HCEC 1CT (cell line): ENCODE measurements at regions not wholly inside any gene's neighbourhood (a gene's known extent, or its start where the extent isn't known, plus 50 kb on each side); places are given as distances from the start of the nearest gene placed in this dataset.
A peak's percentile ranks its signal among the peaks of the same experiment; 100 is the strongest.
"Not testable (repeated sequence)": the region's sequence is repeated elsewhere in the genome, so short reads cannot be mapped to it uniquely, and the experiment has no call there.

Experiments used
- DNase-seq: peaks from one replicate; pipeline ENCODE4 v3.0.0-alpha.2; 2017

DNA sequence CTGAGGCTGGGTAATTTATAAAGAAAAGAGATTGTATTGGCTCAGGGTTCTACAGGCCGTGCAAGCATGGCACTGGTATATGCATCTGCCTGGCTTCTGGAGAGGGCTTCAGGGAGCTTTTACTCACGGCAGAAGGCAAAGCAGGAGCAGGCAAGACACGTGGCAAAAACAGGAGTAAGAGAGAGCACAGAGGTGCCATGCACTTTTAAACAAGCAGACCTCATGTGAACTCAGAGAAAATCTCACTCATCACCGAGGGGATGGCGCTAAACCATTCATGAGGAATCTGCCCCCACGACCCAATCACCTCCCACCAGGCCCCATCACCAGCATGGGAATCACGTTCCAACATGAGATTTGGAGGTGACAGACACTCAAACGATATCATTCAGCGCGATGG lies 400.7 kb upstream of the RUNX1 start:
- no peak for DNase-seq

DNA sequence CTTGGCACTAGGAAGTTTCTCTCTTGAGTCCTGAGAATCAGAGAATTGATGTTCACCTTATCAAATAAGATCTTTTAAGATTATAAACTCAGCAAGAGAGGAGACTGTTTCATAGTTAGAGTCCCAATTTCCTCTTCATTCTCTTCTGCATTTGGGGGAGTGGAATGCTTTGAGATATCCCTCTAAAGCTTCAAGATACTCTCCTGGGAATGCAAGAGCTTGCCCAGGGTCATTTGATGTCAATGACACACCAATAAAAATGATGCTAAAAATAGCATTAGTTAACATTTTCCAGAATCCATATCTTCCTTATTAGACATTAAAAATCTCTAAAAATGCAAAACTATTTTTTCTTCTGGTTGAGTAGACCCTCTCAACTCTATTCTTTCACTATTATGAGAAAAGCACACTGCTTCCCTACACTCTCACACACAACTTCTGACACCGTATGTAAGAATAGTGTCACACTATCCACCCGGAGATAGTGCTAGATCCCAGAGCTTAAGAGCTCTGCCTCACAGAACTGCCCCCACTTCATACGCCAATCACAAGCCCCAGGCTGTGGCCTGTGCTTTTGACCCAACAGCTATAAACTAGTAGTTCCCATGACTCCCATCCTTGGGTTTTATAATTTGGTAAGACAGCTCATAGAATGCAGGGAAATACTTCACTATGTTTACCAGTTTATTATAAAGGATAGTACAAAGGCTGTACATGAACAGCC lies 399.9 kb upstream of the RUNX1 start:
- DNase-seq, result no peak

DNA sequence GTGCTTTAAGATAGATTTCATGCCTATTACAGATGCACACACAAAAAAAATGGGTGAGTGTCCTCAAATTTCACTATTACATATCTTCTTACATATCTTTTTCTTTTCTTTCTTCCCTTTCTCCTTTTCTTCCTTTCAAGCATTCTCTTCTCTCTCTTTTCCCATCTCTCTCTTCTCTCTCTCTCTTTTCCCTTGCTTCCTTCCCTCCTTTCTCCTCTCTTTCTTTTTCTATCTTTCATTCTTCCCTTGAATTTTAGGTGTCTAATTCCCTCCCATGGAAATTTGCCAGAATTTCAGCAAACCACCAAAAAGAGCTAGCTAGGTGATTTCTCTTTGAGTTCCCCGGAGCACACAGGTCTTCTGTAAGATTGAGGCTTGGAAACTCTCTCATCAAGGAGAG lies 395.3 kb upstream of the RUNX1 start:
- no peak for DNase-seq

DNA sequence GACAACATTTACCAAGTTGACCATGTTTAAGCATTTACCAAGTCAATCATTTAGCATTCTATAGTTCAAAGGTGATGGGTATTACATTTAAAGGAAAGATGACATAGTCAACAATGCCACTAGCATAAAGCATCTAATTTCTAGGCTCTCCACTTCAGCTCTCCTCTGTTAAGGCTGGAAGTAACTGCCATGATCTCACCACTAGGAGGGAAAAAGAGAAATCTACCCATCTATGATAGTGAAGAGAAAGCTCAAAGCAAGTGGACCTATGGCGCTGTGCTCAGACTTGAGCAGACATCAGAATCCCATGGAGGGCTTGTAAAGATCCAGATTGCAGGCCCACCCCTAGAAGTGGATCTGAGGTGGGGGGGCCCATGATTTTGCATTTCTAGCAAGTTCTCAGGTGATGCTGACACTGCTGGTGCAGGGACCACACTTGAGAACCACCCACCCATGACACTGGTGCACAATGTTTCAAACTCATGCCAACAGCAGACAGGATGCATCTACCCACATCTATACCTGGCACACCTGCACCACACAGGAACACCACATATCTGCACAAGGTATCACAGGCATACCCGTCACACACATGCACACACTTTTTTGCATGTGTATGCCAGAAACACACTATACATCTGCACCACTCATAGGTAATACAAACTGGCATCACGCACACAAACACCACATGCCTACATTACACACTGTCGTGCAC lies 392.9 kb upstream of the RUNX1 start:
- no peak for DNase-seq

DNA sequence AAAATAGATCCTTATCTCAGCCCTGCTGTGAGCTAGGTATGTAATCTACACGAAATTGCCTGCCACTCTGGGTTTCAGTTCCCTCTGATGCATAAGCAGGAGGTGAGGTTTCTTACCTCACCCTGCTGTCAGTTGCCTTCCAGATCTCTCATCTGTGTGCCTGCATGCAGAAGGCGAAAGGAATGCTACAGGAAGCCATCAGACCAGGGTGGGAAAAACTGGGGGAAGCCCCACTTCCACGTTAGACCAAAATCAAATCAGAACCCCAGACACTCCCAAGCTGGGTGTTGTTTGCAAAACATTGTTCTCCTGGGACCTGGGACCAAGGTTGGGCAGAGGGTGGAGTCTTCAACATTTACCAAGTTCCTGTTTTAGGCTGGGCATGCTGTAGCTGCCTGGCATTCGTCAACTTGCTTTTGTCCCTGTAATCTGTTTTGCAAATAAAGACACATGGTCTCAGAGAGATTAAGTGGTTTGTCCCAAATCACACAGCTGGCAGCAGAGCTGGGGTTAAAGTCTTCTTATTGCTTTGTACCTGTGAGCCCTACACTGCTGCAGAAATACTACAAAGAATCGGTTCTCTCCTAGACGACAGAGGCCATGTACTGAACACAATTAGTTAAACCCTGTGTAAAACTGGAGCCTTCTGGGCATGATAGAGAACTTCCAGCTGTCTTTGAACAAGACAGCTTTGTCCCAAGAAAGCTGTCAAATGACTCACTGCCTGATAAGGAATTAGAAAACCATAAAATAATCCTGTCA lies 389.7 kb upstream of the RUNX1 start:
- DNase-seq, result no peak

DNA sequence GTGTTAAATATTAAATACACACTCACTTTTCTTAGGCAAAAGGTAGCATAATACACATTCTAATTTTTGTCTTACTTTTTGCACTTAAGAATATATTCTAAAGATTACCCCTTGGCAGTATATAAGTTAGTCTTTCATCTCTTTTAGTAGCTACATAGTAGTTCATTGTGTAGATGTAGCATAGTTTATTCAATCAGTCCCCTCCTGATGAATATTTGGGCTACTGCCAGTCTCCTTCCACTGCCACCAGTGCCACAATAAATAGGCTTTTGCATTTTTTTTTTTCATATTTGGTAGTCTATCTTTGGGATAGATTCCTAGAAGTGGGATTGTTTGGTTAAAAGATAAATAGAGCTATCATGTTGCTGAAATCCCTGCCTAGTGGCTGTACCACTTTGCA lies 388.8 kb upstream of the RUNX1 start:
- no peak for DNase-seq

DNA sequence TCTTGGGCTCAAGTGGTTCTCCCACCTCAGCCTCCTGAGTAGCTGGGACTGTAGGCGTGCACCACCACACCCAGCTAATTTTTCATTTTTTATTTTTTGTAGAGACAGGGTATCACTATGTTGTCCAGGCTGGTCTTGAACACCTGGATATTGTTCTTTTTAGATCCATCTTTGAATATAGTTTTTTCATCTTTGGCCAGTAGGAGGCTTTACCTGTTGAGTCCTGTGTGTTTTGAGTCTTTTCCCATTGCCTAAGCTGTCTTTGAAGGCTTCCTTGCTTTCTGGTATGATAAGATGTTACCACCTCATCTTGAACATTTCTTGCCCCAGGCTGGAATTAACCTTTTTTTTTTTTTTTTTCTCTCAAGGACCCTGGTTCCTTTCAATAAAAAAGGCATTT lies 387.8 kb upstream of the RUNX1 start:
- DNase-seq, result peak; percentile 4

DNA sequence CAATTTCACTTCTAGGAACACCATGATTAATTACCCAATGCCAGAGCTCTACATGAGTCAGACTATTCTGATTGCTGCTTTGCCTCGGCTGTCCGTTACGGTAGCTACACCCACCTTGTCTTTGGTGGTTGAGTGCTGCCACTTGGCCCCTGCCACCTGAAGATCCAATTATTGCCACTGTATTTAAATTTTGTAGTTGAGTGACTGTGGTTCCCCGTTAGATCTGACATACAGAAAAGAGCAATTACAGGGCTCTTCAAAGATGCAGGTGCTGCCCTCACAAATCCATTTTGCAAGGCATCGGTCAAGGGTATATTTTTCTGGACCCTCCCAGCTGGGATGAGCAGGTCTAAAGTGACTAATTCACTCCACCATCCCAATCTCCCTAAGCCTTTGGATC lies 383.5 kb upstream of the RUNX1 start:
- not testable (repeated sequence) for DNase-seq

DNA sequence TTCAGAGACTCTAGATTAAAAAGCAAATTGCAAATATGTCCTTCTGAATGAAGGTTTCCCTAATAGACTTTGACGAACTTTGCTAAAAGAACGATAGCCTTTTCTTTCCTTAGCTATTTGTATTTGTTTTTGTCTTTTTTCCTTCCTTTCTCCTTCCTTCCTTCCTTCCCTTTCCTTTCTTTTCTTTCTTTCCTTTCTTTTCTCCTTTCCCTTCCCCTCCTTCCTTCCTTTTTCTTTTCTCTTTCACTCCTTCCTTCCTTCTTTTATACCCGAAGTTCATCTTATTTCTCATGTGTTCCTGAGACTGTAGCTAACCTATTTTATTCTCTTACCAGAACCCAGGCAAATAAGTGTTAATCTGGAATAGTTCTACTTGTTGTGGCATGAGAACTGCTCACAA lies 381.2 kb upstream of the RUNX1 start:
- DNase-seq, result no peak

DNA sequence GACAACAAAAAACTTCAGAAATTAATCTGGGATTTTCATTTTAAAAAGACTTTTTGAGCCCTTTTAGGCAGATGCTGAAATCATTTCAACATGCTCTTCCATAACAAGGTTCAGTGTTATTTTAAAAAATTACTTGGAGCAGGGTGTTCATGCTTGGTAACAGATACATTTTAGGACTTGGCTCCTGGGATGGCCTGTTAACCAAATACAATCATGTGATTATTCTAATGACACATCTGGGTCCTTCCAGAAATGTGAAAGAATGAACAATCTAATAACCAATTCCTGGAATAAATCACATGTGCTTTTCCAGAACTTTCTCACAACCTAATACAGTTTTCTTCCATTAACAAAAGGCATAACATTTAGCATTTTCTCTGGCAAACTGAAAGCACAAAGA lies 379.8 kb upstream of the RUNX1 start:
- no peak for DNase-seq

DNA sequence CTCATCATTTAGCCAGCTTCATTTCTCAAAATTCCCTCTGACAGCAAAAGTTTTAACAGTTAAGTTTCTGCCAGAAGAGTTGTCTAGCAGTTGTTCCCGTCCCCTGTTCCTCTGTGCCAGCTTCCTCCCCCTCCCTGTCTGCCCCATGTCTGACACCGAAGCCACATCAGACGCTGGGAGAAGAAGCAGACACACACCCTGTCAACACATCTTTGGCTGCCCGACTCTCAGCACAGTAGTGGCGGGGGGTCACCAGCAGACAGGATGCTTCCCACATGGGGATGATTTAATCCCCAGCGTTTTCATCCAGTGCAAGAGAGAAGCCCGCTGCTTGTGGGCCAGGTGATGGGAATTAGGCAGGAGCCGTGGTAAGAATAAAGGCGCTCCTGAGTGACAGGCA lies 379.4 kb upstream of the RUNX1 start:
- no peak for DNase-seq

DNA sequence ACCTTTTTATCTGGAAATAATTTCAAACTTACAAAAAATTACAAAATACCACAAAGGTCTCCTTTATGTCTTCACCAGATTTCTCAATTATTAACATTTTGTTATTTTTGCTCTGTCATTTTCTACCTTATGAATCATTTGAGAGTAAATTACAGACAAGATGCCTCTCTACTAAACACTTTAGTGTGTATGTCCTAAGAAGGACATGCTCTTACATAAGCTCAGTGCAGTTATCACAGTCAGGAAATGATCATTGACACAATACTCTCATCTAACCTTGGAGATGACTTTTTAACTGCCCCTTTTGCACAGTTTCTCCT lies 378.9 kb upstream of the RUNX1 start:
- peak; percentile 39 for DNase-seq

DNA sequence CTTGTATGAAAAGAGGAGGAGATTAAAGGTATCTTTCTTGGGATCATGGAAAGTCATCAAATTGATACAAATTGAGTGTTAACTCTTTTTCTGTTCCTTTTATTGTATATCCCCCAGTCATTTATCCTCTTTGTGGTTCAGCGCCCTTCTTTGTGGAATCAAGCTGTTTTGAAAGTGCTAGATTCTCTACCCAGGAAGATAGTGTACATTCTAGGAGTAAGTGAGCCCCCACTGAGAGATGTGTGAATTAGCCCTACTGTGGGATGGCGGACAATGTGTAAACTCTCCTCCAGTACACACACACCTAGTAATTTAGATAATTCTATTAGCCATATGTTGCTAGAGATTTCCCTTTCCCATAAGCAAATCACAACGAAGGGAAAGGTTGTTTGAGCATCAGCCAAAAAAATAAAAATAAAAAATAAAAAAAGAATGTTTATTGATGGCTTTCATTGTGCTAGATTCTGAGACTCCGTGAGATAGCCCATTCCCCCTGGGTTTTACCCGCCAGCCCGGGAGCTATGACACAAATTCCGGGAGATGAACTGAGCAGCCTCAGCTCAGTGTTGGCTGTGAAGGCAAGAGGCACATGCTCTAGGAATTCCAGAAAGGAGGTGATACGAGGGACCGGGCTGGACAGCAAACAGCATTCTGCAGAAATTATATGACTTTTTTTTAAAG lies 378.4 kb upstream of the RUNX1 start:
- DNase-seq, result no peak

DNA sequence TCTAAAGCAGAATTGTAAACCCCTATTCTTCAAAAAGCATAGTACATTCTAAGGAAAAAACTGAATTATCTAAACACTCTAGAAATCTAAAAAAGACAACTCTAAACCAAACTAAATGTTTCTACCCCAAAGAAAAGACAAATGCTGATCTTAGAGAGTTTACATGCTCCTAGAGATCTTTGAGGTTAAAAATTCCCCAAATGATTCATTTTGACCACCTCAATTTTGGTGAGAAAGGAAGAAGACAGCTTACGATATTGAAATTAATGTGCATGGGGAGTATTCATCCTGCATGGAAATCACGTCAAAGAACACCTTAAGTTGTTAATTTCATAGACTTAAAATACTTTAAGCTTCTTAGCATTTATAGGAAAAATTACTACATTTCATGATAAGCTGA lies 377.8 kb upstream of the RUNX1 start:
- no peak for DNase-seq

DNA sequence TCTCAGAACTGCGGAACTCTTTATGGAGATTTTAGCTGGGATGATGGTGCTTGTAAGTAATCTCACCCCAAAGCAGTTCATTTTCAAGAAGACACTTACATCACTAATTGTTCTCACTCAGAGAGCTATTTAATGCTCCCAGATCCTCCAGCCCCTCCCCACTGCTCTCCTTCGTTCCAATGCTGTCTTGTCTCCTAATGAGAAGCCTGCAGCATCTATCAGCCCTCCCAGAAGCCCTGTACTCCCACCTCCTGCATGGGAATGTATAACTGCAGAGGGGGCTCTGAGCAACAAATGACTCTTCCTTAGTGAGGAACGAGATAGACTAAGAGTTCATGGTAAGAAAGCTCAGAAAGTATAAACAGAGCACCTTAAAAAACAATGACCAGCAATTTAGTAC lies 377.4 kb upstream of the RUNX1 start:
- DNase-seq, result no peak

DNA sequence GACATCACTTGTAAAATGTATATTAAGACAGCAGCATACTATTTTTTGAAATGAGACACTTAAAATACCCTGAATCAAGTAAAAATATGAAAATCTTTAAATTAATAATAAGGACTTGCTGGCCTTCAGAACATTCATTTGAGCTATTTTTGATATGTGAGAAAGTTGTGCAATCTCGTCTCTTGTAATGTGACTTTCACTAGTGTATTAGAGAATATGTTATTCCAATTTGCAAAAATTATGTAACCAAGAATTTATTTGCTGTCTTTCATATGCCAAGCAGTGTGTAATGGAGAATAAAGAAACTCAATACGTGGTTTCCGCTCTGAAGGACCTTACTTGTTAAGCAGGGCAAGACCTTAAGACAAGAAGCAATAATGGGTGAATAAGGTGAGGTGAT lies 375.0 kb upstream of the RUNX1 start:
- DNase-seq, result no peak

DNA sequence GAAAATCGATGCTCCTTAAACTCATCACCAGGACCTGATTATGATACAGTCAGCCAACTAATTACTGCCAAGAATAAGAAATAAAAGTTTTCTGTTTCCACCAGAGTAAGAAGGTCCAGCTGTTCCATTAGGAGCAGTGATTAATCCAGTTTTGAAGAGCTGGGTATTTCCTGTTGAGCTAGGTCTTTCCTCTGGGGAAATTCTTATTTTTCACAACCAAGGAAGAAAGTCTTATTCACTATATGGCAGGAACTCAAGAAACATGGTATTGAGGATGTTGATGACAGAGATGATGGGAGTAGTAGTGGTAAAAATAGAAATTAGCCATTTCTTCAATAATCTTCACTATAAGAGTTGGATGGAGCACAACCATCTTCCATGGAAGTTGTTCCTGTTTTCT lies 374.6 kb upstream of the RUNX1 start:
- DNase-seq, result peak; percentile 51

DNA sequence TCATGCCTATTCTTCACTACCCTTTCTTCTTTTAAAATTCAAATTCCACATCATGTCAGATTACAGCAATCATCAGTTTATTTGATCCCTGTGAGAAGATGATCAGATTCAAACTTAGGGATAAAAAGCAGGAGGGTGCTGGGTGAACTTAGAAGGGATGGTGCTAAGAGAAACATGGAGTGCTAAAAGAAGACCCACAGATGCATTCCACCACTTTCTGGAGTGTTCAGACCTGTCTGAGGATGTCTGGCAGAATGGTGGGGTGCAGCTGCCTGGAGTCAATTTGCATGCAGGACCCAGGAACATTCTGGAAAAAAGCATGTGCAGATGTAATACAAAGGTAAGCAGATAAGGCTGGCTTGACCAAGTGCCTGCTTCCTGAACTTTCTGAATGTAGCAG lies 372.9 kb upstream of the RUNX1 start:
- no peak for DNase-seq

DNA sequence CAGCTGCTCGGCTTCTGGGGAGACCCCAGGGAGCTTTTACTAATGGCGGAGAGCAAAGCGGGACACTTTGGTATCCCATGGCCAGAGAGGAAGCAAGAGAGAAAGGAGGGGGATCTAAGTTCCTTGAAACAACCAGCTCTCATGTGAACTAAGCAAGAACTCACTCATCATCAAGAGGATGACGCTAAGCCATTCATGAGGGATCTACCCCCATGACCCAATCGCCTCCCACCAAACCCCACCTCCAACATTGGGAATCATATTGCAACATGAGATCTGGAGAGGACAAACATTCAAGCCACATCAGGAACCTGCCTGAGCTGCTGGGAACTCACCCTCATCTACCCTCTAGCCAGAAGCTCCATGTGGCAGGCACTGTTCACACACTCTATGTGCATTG lies 372.1 kb upstream of the RUNX1 start:
- no peak for DNase-seq

DNA sequence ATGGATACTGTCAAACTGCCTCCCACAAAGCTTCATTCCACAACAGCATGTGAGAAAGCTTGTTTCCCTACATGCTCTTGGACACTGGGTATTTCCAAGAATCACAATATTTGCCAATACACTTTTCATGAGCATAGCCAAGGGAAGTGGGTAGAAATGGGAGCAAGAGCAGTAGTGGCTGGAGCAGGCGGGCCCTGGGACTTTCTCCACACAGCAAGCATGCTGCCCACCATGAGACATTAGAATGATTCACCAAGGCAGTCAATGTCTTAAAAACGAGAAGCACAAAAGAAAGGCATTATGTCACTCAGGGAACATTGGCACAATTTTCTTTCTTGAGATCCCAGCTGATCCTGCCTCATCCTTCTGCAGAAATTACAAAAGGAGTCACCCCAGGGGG lies 371.6 kb upstream of the RUNX1 start:
- DNase-seq, result no peak

DNA sequence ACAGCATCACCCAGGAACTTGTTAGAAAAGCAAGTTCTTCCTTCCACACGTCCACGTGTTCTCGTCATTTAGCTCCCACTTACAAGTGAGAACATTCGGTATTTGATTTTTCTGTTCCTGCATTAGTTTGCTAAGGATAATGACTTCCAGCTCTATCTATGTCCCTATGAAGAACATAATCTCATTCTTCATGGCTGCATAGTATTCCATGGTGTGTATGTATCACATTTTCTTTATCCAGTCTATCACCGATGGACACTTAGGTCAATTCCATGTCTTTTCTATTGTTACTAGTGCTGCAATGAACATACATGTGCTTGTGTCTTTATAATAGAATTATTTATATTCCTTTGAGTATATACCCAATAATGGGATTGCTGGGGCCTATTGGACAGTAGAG lies 368.7 kb upstream of the RUNX1 start:
- no peak for DNase-seq

DNA sequence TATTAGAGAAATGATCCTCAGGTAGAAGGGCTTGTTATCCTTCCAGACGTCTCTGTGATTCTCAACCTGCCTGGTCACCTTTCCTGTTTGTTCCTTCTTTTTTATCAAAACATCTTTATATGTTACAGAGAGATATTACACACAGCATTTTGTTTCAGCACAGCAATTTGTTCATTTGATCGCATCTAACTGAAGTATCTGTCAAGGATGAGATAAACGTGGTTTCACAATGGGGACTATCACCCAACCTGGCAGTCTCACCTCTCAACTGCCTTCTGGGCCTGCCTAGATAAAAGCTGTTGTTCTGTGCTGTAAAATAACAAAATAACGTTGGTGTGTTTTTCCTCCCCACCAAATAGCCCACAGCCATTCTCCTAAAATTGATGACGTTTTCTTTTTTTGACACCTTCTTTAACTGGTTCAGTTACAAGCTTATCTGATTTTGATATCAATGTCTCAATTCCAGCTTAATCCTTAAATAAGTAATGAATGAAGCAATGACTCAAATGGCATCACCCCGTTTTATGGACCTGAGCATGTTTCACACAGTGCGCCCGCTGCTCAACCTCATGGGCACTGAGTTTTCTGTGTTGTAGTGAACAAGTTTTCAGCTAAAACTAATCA lies 367.9 kb upstream of the RUNX1 start:
- no peak for DNase-seq

DNA sequence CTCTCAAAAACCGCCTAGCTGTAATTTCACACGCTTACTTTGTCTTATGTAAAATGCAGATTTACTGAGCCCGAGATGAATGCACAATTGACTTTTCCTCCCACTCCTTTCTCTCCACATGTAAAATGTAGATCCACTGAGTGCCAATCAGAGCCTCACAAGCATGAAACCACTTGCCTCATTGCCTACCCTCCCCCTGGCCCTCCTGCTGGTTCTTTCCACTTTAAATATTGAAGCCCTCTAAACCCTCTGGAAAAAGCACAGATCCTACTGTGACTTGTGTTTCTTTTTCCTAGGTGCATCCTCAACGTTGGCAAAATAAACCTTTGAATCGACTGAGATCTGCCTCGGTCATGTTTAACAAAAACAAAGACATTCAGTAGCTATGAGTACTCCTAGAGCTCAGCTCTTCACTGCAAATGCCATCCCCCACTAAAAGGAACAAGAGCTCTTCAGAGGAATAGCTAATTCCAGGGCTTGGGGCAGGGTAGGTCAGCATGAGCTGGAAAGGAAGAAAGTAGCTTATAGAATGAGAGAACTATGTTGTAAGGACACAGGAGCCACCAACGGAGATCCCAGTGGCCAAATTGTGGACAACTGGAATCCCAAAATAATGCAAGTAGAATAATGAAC lies 365.5 kb upstream of the RUNX1 start:
- no peak for DNase-seq
